Neural cell (in vitro differentiated cells): ENCODE measurements at regions not wholly inside any gene's neighbourhood (a gene's known extent, or its start where the extent isn't known, plus 50 kb on each side); places are given as distances from the start of the nearest gene placed in this dataset.

ENCODE experiments used
- H2AFZ ChIP-seq: fragments of 200-600, 300-800 bp; sonication (generic), shearing (Covaris generic); 2 replicates; pipeline ENCODE4 v1.6.0; 2014; ENCODE audit warnings: low read depth, mild to moderate bottlenecking, antibody characterized with exemption, low read length, moderate library complexity
- H3F3A ChIP-seq: fragments of 200-600 bp; shearing (Covaris generic); 2 replicates; pipeline ENCODE4 v1.6.1; 2016; ENCODE audit warnings: mild to moderate bottlenecking, moderate library complexity, mixed read lengths, antibody characterized with exemption, low read length; ENCODE audit not compliant: insufficient read depth, poor library complexity, severe bottlenecking
- H3K27ac ChIP-seq: fragments of 200-600, 300-800 bp; sonication (generic), shearing (Covaris generic); 2 replicates; pipeline ENCODE4 v1.5.1; 2014; ENCODE audit warnings: mild to moderate bottlenecking, low read length, moderate library complexity
- H3K27me3 ChIP-seq: fragments of 300-800, 200-600 bp; sonication (generic), shearing (Covaris generic); 2 replicates; pipeline ENCODE4 v1.6.0; 2014; ENCODE audit warnings: mild to moderate bottlenecking, low read depth, low read length, moderate library complexity; ENCODE audit not compliant: insufficient read depth
- H3K36me3 ChIP-seq: fragments of 300-800, 200-600 bp; sonication (generic), shearing (Covaris generic); 2 replicates; pipeline ENCODE4 v1.5.1; 2014; ENCODE audit warnings: mild to moderate bottlenecking, antibody characterized with exemption, low read length, moderate library complexity; ENCODE audit not compliant: insufficient read depth
- H3K4me2 ChIP-seq: fragments of 300-800, 200-600 bp; sonication (generic), shearing (Covaris generic); 2 replicates; pipeline ENCODE4 v1.6.0; 2014; ENCODE audit warnings: mild to moderate bottlenecking, low read length
- H3K4me3 ChIP-seq: fragments of 300-800, 200-600 bp; sonication (generic), shearing (Covaris generic); 2 replicates; pipeline ENCODE4 v1.5.1; 2014; ENCODE audit warnings: mild to moderate bottlenecking, low read length, moderate library complexity
- H3K79me2 ChIP-seq: fragments of 200-600 bp; shearing (Covaris generic); replicated peaks from 2 replicates; pipeline ENCODE4 v1.6.0; 2014; ENCODE audit warnings: mild to moderate bottlenecking, low read length, moderate library complexity; ENCODE audit not compliant: insufficient read depth
- H3K9ac ChIP-seq: fragments of 300-800, 200-600 bp; sonication (generic), shearing (Covaris generic); 2 replicates; pipeline ENCODE4 v1.6.1; 2016; ENCODE audit warnings: mild to moderate bottlenecking, low read length, mixed read lengths
- H3K9me2 ChIP-seq: fragments of 200-600 bp; shearing (Covaris generic); 2 replicates; pipeline ENCODE4 v1.6.1; 2016; ENCODE audit warnings: mild to moderate bottlenecking, low read length, mixed read lengths; ENCODE audit not compliant: insufficient read depth
- H3K9me3 ChIP-seq: fragments of 200-600, 300-800 bp; sonication (generic), shearing (Covaris generic); 2 replicates; pipeline ENCODE4 v1.6.1; 2016; ENCODE audit warnings: mild to moderate bottlenecking, mixed run types, low read length, moderate library complexity, mixed read lengths
- H4K20me1 ChIP-seq: fragments of 200-600 bp; shearing (Covaris generic); 2 replicates; pipeline ENCODE4 v1.6.1; 2016; ENCODE audit warnings: mild to moderate bottlenecking, mixed run types; ENCODE audit not compliant: insufficient read depth
- CTCF ChIP-seq: fragments of 450-650 bp; IDR thresholded peaks from 2 replicates; pipeline ENCODE4 v1.5.1; 2014; ENCODE audit warnings: antibody characterized with exemption, mild to moderate bottlenecking, moderate library complexity; ENCODE audit not compliant: poor library complexity, severe bottlenecking
- MXI1 ChIP-seq: fragments of 450-650 bp; conservative IDR thresholded peaks from 2 replicates; pipeline ENCODE4 v1.6.1; 2014; ENCODE audit warnings: antibody characterized with exemption, mild to moderate bottlenecking; ENCODE audit not compliant: poor library complexity, severe bottlenecking
- POLR2AphosphoS5 ChIP-seq: IDR thresholded peaks from 2 replicates; pipeline ENCODE4 v1.6.1; 2012
- RAD21 ChIP-seq: fragments of 450-650 bp; conservative IDR thresholded peaks from 2 replicates; pipeline ENCODE4 v1.6.1; 2014; ENCODE audit warnings: antibody characterized with exemption, mild to moderate bottlenecking, moderate library complexity
- REST ChIP-seq: IDR thresholded peaks from 2 replicates; pipeline ENCODE4 v1.6.1; 2012; ENCODE audit warnings: borderline replicate concordance
- SMC3 ChIP-seq: fragments of 450-650 bp; conservative IDR thresholded peaks from 2 replicates; pipeline ENCODE4 v1.6.1; 2014; ENCODE audit warnings: antibody characterized with exemption, mild to moderate bottlenecking, moderate library complexity; ENCODE audit not compliant: poor library complexity
- TAF1 ChIP-seq: IDR thresholded peaks from 2 replicates; pipeline ENCODE4 v1.6.1; 2012; ENCODE audit warnings: low read depth

GRCh38 chr4:59525885-59526284 lies 1674.2 kb upstream of the ADGRL3 start:
- Histone ChIP-seq H3K27me3 (no peaks in the 10 kb centered on the region), H3K79me2 (no peaks in the 10 kb centered on the region)
- no peak for TF ChIP-seq CTCF
- no peak for TF ChIP-seq RAD21
- no peak for TF ChIP-seq REST

GRCh38 chr4:59535541-59535940 lies 1664.6 kb upstream of the ADGRL3 start:
- Histone ChIP-seq H3K79me2 (no peaks in the 10 kb centered on the region), H3K9me3 (no peaks in the 10 kb centered on the region), H4K20me1 (no peaks in the 10 kb centered on the region), H2AFZ (no peak overlapping the region), H3K27me3 (no peaks in the 10 kb centered on the region), H3K27ac (no peak overlapping the region), H3K36me3 (no peaks in the 10 kb centered on the region), H3F3A (no peaks in the 10 kb centered on the region), H3K9ac (no peak overlapping the region), H3K9me2 (peaks cover 2% of the 10 kb centered on the region), H3K4me3 (no peak overlapping the region), H3K4me2 (no peak overlapping the region)
- no peak for TF ChIP-seq TAF1
- no peak for TF ChIP-seq REST
- no peak for TF ChIP-seq SMC3
- TF ChIP-seq POLR2AphosphoS5, result no peak
- no peak for TF ChIP-seq MXI1
- TF ChIP-seq CTCF, result no peak

More at GRCh38 chr4:59525885-59526284, 1674.2 kb upstream of the ADGRL3 start:
- H3K9ac ChIP-seq, result no peak overlapping the region
- H3K9me2 ChIP-seq, result no peaks in the 10 kb centered on the region
- no peaks in the 10 kb centered on the region for H3K9me3 ChIP-seq
- no peaks in the 10 kb centered on the region for H3K36me3 ChIP-seq
- H3K4me2 ChIP-seq, result no peak overlapping the region
- H3K4me3 ChIP-seq, result no peak overlapping the region
- no peaks in the 10 kb centered on the region for H4K20me1 ChIP-seq
- no peaks in the 10 kb centered on the region for H3F3A ChIP-seq
- no peak overlapping the region for H3K27ac ChIP-seq
- H2AFZ ChIP-seq, result no peak overlapping the region
